Ovary (tissue), 7 donors: ENCODE measurements at regions not wholly inside any gene's neighbourhood (a gene's known extent, or its start where the extent isn't known, plus 50 kb on each side); places are given as distances from the start of the nearest gene placed in this dataset.
"Not testable (repeated sequence)": the region's sequence is repeated elsewhere in the genome, so short reads cannot be mapped to it uniquely, and the experiment has no call there.

Source experiments
- DNase-seq, 5 donors: peaks; one replicate each; pipeline ENCODE4 v3.0.0-alpha.2; 2019 to 2020
- H3K27ac ChIP-seq, 2 donors: fragments of 200-600 bp; one replicate each; pipeline versions ENCODE4 v1.5.1 to v1.8.0; 2019 to 2022
- H3K27me3 ChIP-seq: fragments of 200-600 bp; one replicate; pipeline ENCODE4 v1.8.0; 2022
- H3K36me3 ChIP-seq: fragments of 200-600 bp; sonication (generic); one replicate; pipeline ENCODE4 v1.5.1; 2019
- H3K4me1 ChIP-seq: one replicate; pipeline ENCODE4 v1.8.1; 2013; ENCODE audit warnings: mild to moderate bottlenecking, moderate library complexity; ENCODE audit not compliant: insufficient read depth
- H3K4me3 ChIP-seq: fragments of 200-600 bp; sonication (generic); one replicate; pipeline ENCODE4 v1.5.1; 2017
- H3K9me3 ChIP-seq, 2 donors: fragments of 200-600 bp in 1 of 2; sonication (generic) in 1 of 2; one replicate each; pipeline versions ENCODE4 v1.5.1 to v1.8.1; 2013 to 2019; ENCODE audit warnings: mild to moderate bottlenecking in 1 of 2, moderate library complexity in 1 of 2
- CTCF ChIP-seq, 3 donors: fragments of 450-650 bp in 2 of 3; fragments of 200-600 bp in 1 of 3; IDR thresholded peaks; one replicate each; pipeline versions ENCODE4 v1.5.1 to v1.8.0; 2016 to 2022; ENCODE audit warnings: antibody characterized with exemption in 3 of 3, mild to moderate bottlenecking in 1 of 3
- EP300 ChIP-seq: sonication (generic); formaldehyde crosslinking; IDR thresholded peaks from one replicate; pipeline ENCODE4 v1.6.1; 2017; ENCODE audit warnings: antibody characterized with exemption
- POLR2A ChIP-seq: fragments of 450-650 bp; IDR thresholded peaks from one replicate; pipeline ENCODE4 v1.6.1; 2017; ENCODE audit warnings: antibody characterized with exemption, mild to moderate bottlenecking, moderate library complexity
- WGBS, 3 donors: extraction: QIAGEN DNeasy Blood & Tissue Kit in 1 of 3; methylation state at CpG; one replicate each; pipeline versions ENCODE4 v1.1.5 to v1.1.7; 2013 to 2017; 5-methylcytosine and 5-hydroxymethylcytosine counted together
- intact Hi-C, 4 donors: fragments of 100-400 bp; cut with DNase I; formaldehyde crosslinking; loops; one replicate each; pipeline versions ENCODE4 v1.11.0 to v1.15.1; 2022 to 2023
- donor health status: DM: no; HTN: no; CAD: no; lungs with moderate emphysema.
- donor health status: DM: no; HTN: no; CAD: no.
- donor health status: Bipolar disorder and iron deficiency.
- donor health status: DM: no; HTN: no; CAD: no.
- donor health status: DM: yes; HTN: yes; CAD: no.

GRCh38 chr6:86152546-86152945 is 509.9 kb upstream of the SYNCRIP start:
- WGBS, 3 donors = 74 to 82% (median 79%) methylated on average over 4 of the region's 4 CpGs
- no peak overlapping the region for H3K27ac ChIP-seq
- DNase-seq = no peak
- intact Hi-C loops = no loop called here
- H3K27me3 ChIP-seq = no peaks in the 10 kb centered on the region
- no peak overlapping the region for H3K4me3 ChIP-seq
- no peaks in the 10 kb centered on the region for H3K9me3 ChIP-seq
- no peaks in the 10 kb centered on the region for H3K4me1 ChIP-seq
- TF ChIP-seq CTCF (IDR thresholded peaks at IDR 0.05) = no peak
- TF ChIP-seq EP300 = no peak
- no peak for TF ChIP-seq POLR2A
- no peaks in the 10 kb centered on the region for H3K36me3 ChIP-seq

GRCh38 chr6:86148586-86148985 is 505.9 kb upstream of the SYNCRIP start:
- TF ChIP-seq CTCF (IDR thresholded peaks at IDR 0.05) (no peak), POLR2A (no peak), EP300 (no peak)

GRCh38 chr6:86147859-86148258 is 505.2 kb upstream of the SYNCRIP start:
- H3K36me3 ChIP-seq = no peaks in the 10 kb centered on the region
- no peaks in the 10 kb centered on the region for H3K4me1 ChIP-seq
- TF ChIP-seq POLR2A (no peak), EP300 (no peak), CTCF (IDR thresholded peaks at IDR 0.05) (no peak)
- H3K4me3 ChIP-seq = no peak overlapping the region
- 88 to 91% (median 90%) methylated on average over 5 of the region's 5 CpGs for WGBS, 3 donors
- no peaks in the 10 kb centered on the region for H3K9me3 ChIP-seq
- no peak overlapping the region for H3K27ac ChIP-seq
- intact Hi-C loops = no loop called here
- H3K27me3 ChIP-seq = no peaks in the 10 kb centered on the region
- no peak for DNase-seq

More at GRCh38 chr6:86148586-86148985, 505.9 kb upstream of the SYNCRIP start:
- DNase-seq = no peak
- WGBS, 3 donors = 87 to 92% (median 89%) methylated on average over 7 of the region's 7 CpGs
- H3K4me3 ChIP-seq = no peak overlapping the region
- H3K27ac ChIP-seq = no peak overlapping the region
- no peaks in the 10 kb centered on the region for H3K36me3 ChIP-seq
- no peaks in the 10 kb centered on the region for H3K27me3 ChIP-seq
- H3K9me3 ChIP-seq = no peaks in the 10 kb centered on the region
- intact Hi-C loops = no loop called here
- H3K4me1 ChIP-seq = no peaks in the 10 kb centered on the region

- intact Hi-C loops = no loop called here
- DNase-seq = no peak
- Histone ChIP-seq H3K4me1 (no peaks in the 10 kb centered on the region), H3K27me3 (no peaks in the 10 kb centered on the region), H3K9me3 (no peaks in the 10 kb centered on the region), H3K36me3 (no peaks in the 10 kb centered on the region), H3K4me3 (no peak overlapping the region), H3K27ac (no peak overlapping the region)
- TF ChIP-seq EP300 = no peak
- TF ChIP-seq CTCF (IDR thresholded peaks at IDR 0.05) = no peak
- TF ChIP-seq POLR2A = no peak
- WGBS, 3 donors = 92 to 97% (median 96%) methylated on average over 3 of the region's 3 CpGs
These were observed 504.6 kb upstream of the SYNCRIP start for GRCh38 chr6:86147311-86147710.

- H3K4me1 ChIP-seq, H3K27me3 ChIP-seq, H3K9me3 ChIP-seq, DNase-seq, H3K4me3 ChIP-seq, H3K36me3 ChIP-seq, intact Hi-C loops, H3K27ac ChIP-seq: not testable (repeated sequence)
- WGBS, 3 donors = 48 to 73% (median 62%) methylated on average over 3 of the region's 3 CpGs
These were observed 504.1 kb upstream of the SYNCRIP start for GRCh38 chr6:86146751-86147150.
